IMR-90 (cell line): ENCODE measurements at regions not wholly inside any gene's neighbourhood (a gene's known extent, or its start where the extent isn't known, plus 50 kb on each side); places are given as distances from the start of the nearest gene placed in this dataset.

Source experiments
- ATAC-seq: fragments of 200-7000 bp; cut with Tn5 transposase; 2 replicates; pipeline ENCODE4 v1.9.1; 2020; ENCODE audit warnings: low read depth, mild to moderate bottlenecking, moderate library complexity
- BruUV-seq: library from RNA; stranded (reverse); fragments of 400-500 nt; replicated peaks from 2 replicates; lab custom pipeline; 2021; lab: Mats Ljungman, UMichigan
- CTCF ChIA-PET: fragments of 300-600 bp; formaldehyde crosslinking; extraction: SDS; loops from one replicate; lab custom pipeline; 2021; ENCODE audit warnings: antibody characterized with exemption; lab: Yijun Ruan, JAX
- POLR2A ChIA-PET: fragments of 300-600 bp; sonication (Branson Sonifier 250); formaldehyde crosslinking; loops from one replicate; lab custom pipeline; 2022; ENCODE audit warnings: antibody characterized with exemption; ENCODE audit not compliant: unreplicated experiment; lab: Charles Lee
- DNase-seq: peaks from one replicate; pipeline ENCODE4 v3.0.0; 2013
- H2AFZ ChIP-seq: replicated peaks from 2 replicates; pipeline ENCODE3; 2013; ENCODE audit warnings: low read length, mild to moderate bottlenecking; ENCODE audit not compliant: poor library complexity
- H2AK5ac ChIP-seq: 2 replicates; pipeline ENCODE4 v1.6.1; 2013; ENCODE audit warnings: low read depth, low read length, inconsistent platforms
- H2AK9ac ChIP-seq: replicated peaks from 2 replicates; pipeline ENCODE3; 2013; ENCODE audit warnings: mild to moderate bottlenecking, low read depth, low read length, moderate library complexity; ENCODE audit not compliant: poor library complexity
- H2BK120ac ChIP-seq: 2 replicates; pipeline ENCODE4 v1.6.1; 2013; ENCODE audit warnings: low read depth, low read length, inconsistent platforms
- H2BK15ac ChIP-seq: 3 replicates; pipeline ENCODE4 v1.6.1; 2013; ENCODE audit warnings: low read depth, low read length, inconsistent platforms
- H2BK20ac ChIP-seq: 2 replicates; pipeline ENCODE4 v1.6.1; 2013; ENCODE audit warnings: low read depth, mild to moderate bottlenecking, inconsistent platforms, low read length, moderate library complexity
- H2BK5ac ChIP-seq: 2 replicates; pipeline ENCODE4 v1.6.1; 2013; ENCODE audit warnings: mild to moderate bottlenecking, low read depth, low read length, inconsistent platforms; ENCODE audit not compliant: poor library complexity, severe bottlenecking
- H3K14ac ChIP-seq: replicated peaks from 2 replicates; pipeline ENCODE4 v1.6.1; 2013; ENCODE audit warnings: low read depth, low read length, inconsistent platforms
- H3K18ac ChIP-seq: 2 replicates; pipeline ENCODE4 v1.6.1; 2013; ENCODE audit warnings: low read depth, low read length, control low read depth
- H3K23ac ChIP-seq: 2 replicates; pipeline ENCODE4 v1.6.1; 2013; ENCODE audit warnings: low read depth, low read length, inconsistent platforms
- H3K27ac ChIP-seq: 2 replicates; pipeline ENCODE4 v1.5.1; 2013; ENCODE audit warnings: mild to moderate bottlenecking, control low read depth, low read length; ENCODE audit not compliant: insufficient read depth
- H3K27me3 ChIP-seq: 2 replicates; pipeline ENCODE4 v1.6.1; 2013; ENCODE audit warnings: low read length; ENCODE audit not compliant: control insufficient read depth, insufficient read depth
- H3K36me3 ChIP-seq: 2 replicates; pipeline ENCODE4 v1.6.1; 2013; ENCODE audit warnings: low read length, mixed read lengths; ENCODE audit not compliant: control insufficient read depth, insufficient read depth
- H3K4ac ChIP-seq: 2 replicates; pipeline ENCODE4 v1.6.1; 2013; ENCODE audit warnings: low read depth, low read length, inconsistent platforms
- H3K4me1 ChIP-seq: 2 replicates; pipeline ENCODE4 v1.6.1; 2013; ENCODE audit warnings: low read length, mixed read lengths; ENCODE audit not compliant: control insufficient read depth, insufficient read depth
- H3K4me2 ChIP-seq: 2 replicates; pipeline ENCODE4 v1.6.1; 2013; ENCODE audit warnings: low read depth, mild to moderate bottlenecking, control low read depth, low read length, moderate library complexity
- H3K4me3 ChIP-seq: 2 replicates; pipeline ENCODE4 v1.5.1; 2013; ENCODE audit warnings: low read depth, mild to moderate bottlenecking, control low read depth, low read length, moderate library complexity; ENCODE audit not compliant: insufficient read depth
- H3K56ac ChIP-seq: 2 replicates; pipeline ENCODE4 v1.6.1; 2013; ENCODE audit warnings: low read length, inconsistent platforms; ENCODE audit not compliant: insufficient read depth; ENCODE audit errors: extremely low read depth
- H3K79me1 ChIP-seq, 2 experiments: 2 replicates each; pipeline ENCODE4 v1.6.1; 2013; ENCODE audit warnings: low read length in 2 of 2, inconsistent platforms in 1 of 2, low read depth in 1 of 2
- H3K9ac ChIP-seq: 2 replicates; pipeline ENCODE4 v1.6.1; 2013; ENCODE audit warnings: low read depth, low read length, control low read depth
- H3K9me1 ChIP-seq: 2 replicates; pipeline ENCODE4 v1.6.1; 2013; ENCODE audit warnings: low read length, inconsistent platforms; ENCODE audit not compliant: insufficient read depth
- H3K9me3 ChIP-seq: 2 replicates; pipeline ENCODE4 v1.6.1; 2013; ENCODE audit warnings: low read length; ENCODE audit not compliant: control insufficient read depth, insufficient read depth
- H4K20me1 ChIP-seq: 2 replicates; pipeline ENCODE4 v1.6.1; 2013; ENCODE audit warnings: low read length, inconsistent platforms; ENCODE audit not compliant: insufficient read depth
- H4K5ac ChIP-seq: 2 replicates; pipeline ENCODE4 v1.6.1; 2013; ENCODE audit warnings: mild to moderate bottlenecking, low read depth, low read length, control low read depth
- H4K8ac ChIP-seq, 2 experiments: 2 replicates each; pipeline ENCODE4 v1.6.1; 2013; ENCODE audit warnings: low read depth in 2 of 2, low read length in 2 of 2, control low read depth in 1 of 2, inconsistent platforms in 1 of 2
- H4K91ac ChIP-seq: 2 replicates; pipeline ENCODE4 v1.6.1; 2013; ENCODE audit warnings: low read depth, low read length, inconsistent platforms; ENCODE audit not compliant: insufficient read depth
- BHLHE40 ChIP-seq: fragments of 150-350 bp; IDR thresholded peaks from 2 replicates; pipeline ENCODE4 v1.6.1; 2016; ENCODE audit warnings: mild to moderate bottlenecking, low read depth, low read length
- CEBPB ChIP-seq: IDR thresholded peaks from 2 replicates; pipeline ENCODE4 v1.6.1; 2012; ENCODE audit warnings: low read depth, low read length, improper control_type of control experiment
- FOS ChIP-seq: fragments of 150-350 bp; IDR thresholded peaks from 2 replicates; pipeline ENCODE4 v1.6.1; 2016; ENCODE audit warnings: low read depth, low read length
- RCOR1 ChIP-seq: IDR thresholded peaks from 2 replicates; pipeline ENCODE4 v1.6.1; 2012; ENCODE audit warnings: mild to moderate bottlenecking, low read length, improper control_type of control experiment; ENCODE audit not compliant: insufficient replicate concordance
- SMC3 ChIP-seq: fragments of 150-350 bp; IDR thresholded peaks from 2 replicates; pipeline ENCODE4 v1.6.1; 2016; ENCODE audit warnings: low read depth, mild to moderate bottlenecking, antibody characterized with exemption, low read length, moderate library complexity
- WGBS, 2 experiments: methylation state at CpG; one replicate each; pipeline versions ENCODE4 v1.1.5 to v1.1.7; 2013; ENCODE audit warnings: missing lambda C conversion rate in 2 of 2; ENCODE audit not compliant: insufficient read length in 1 of 2; ENCODE audit errors: extremely low coverage in 2 of 2; 5-methylcytosine and 5-hydroxymethylcytosine counted together
- dilution Hi-C: fragments of 300-500 bp; cut with HindIII; formaldehyde crosslinking; loops from one replicate; pipeline ENCODE4 v1.14.3; 2018; ENCODE audit warnings: low sequenced_read_pairs; ENCODE audit not compliant: unreplicated experiment
- in situ Hi-C: fragments of 300-500 bp; cut with MboI; formaldehyde crosslinking; loops from 3 replicates; pipeline ENCODE4 v1.14.3; 2019; ENCODE audit warnings: low sequenced_read_pairs, inconsistent platforms, mixed read lengths
- intact Hi-C: fragments of 100-400 bp; cut with micrococcal nuclease; formaldehyde crosslinking; loops from 2 replicates; pipeline ENCODE4 v1.10.0; 2022

DNA sequence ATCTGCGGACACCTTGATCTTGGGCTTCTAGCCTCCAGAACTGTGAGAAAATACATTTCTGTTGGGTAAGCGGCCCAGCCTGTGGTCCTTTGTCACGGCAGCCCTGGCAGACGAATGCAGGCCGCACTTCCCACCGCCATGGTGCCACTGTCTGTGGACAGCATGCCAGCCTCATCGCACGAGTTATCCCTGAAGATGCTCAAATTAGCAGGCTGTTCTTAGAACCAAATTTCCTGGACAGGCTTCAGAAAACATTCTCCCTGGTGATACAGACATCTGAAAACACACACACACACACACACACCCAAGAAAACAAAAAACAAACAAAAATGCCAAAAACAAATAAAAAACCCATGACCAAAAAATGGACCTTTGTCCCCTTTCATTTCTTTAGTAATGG lies 343.5 kb upstream of the GATB start:
- Histone ChIP-seq H3K9ac (no peak overlapping the region), H3K36me3 (no peaks in the 10 kb centered on the region), H2AK5ac (no peak overlapping the region), H2BK15ac (no peak overlapping the region), H3K27me3 (no peaks in the 10 kb centered on the region), H3K79me1 (no peaks in the 10 kb centered on the region), H4K91ac (no peak overlapping the region), H2BK120ac (no peak overlapping the region), H2AFZ (no peak overlapping the region), H3K56ac (no peak overlapping the region), H4K20me1 (no peaks in the 10 kb centered on the region), H3K4me2 (no peak overlapping the region), H2AK9ac (no peak overlapping the region), H3K4ac (no peak overlapping the region), H3K18ac (no peak overlapping the region), H3K27ac (no peak overlapping the region), H3K9me3 (no peaks in the 10 kb centered on the region), H2BK20ac (no peak overlapping the region), H3K9me1 (peaks cover 8% of the 10 kb centered on the region; the same call in 1 of the 2 replicates), H4K8ac (no peak overlapping the region), H3K4me1 (peaks cover 9% of the 10 kb centered on the region), H3K14ac (no peak overlapping the region), H3K23ac (no peak overlapping the region), H3K4me3 (no peak overlapping the region), H4K5ac (no peak overlapping the region), H2BK5ac (no peak overlapping the region)
- no peak for ATAC-seq
- WGBS, 2 experiments, result 90% methylated on average over 2 of the region's 8 CpGs; no CpG with 5 or more reads in 1 of the 2 experiments
- POLR2A ChIA-PET, result no interaction called here
- TF ChIP-seq SMC3 (no peak), RCOR1 (no peak), CEBPB (no peak), BHLHE40 (no peak), FOS (no peak)
- no TSS peak for BruUV-seq
- in situ Hi-C loops (no loop called here), dilution Hi-C loops (no loop called here), intact Hi-C loops (loop anchor here (10.0 kb wide), 2 partner anchors 250 to 280 kb away; no protein-coding TSS in a partner anchor)
- no peak for DNase-seq
- CTCF ChIA-PET, result interaction anchor here (0.8 kb wide), 1 partner anchor 345 kb away, joined by 3 read pairs; no protein-coding TSS in a partner anchor
